ENCODE measurements at regions not wholly inside any gene's neighbourhood (a gene's known extent, or its start where the extent isn't known, plus 50 kb on each side); places are given as distances from the start of the nearest gene placed in this dataset.

DNA sequence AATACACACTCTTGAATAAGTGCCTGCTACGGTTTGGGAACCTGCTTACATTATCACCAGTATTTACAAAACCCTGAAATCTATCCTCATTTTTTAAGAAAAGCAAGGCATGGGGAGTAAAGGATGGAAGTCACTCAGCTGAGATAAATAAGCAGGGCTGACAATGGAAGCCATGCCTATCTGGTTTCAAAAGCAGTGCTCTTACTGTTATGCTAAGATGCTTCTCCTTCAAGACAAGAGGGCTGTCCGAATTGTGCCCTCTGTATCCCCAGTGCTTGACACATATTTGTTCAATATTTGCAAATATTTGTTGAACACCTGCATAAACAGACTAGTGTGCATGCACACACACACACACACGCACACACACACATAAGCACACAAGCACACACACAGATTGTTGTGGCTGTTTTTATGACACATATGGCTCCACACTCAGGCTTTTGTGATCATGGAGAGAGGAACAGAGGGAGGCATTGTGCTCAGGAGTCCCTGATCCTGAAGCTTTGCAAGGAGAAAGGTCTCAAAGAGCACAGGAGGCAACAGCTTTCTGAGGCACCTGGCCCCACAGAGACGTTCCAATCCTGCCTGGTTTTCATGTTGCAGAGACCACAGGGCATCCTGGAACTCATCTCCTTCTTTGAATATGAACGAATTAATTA is 401.6 kb upstream of the CDH11 start:
- no peak overlapping the region for H3K9ac ChIP-seq (ENCODE audit: insufficient read depth, low read depth, low read length)
- H2AFZ ChIP-seq (ENCODE audit: low read length) = no peak overlapping the region
- BruUV-seq (replicated peaks) = no TSS peak
- H3K4me2 ChIP-seq (ENCODE audit: low read depth, low read length) = no peak overlapping the region
- ATAC-seq = peak; percentile 59
- H4K20me1 ChIP-seq (ENCODE audit: insufficient read depth, low read length) = no peaks in the 10 kb centered on the region
- TF ChIP-seq, protein P1, sequence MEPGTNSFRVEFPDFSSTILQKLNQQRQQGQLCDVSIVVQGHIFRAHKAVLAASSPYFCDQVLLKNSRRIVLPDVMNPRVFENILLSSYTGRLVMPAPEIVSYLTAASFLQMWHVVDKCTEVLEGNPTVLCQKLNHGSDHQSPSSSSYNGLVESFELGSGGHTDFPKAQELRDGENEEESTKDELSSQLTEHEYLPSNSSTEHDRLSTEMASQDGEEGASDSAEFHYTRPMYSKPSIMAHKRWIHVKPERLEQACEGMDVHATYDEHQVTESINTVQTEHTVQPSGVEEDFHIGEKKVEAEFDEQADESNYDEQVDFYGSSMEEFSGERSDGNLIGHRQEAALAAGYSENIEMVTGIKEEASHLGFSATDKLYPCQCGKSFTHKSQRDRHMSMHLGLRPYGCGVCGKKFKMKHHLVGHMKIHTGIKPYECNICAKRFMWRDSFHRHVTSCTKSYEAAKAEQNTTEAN (CRISPR knock-in tag; conservative IDR thresholded peaks at IDR 0.05) = 0 out of 2 replicates have a peak, but pooled peaks have one; percentile 52
- TF ChIP-seq, protein P2, sequence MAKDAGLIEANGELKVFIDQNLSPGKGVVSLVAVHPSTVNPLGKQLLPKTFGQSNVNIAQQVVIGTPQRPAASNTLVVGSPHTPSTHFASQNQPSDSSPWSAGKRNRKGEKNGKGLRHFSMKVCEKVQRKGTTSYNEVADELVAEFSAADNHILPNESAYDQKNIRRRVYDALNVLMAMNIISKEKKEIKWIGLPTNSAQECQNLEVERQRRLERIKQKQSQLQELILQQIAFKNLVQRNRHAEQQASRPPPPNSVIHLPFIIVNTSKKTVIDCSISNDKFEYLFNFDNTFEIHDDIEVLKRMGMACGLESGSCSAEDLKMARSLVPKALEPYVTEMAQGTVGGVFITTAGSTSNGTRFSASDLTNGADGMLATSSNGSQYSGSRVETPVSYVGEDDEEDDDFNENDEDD (CRISPR knock-in tag; IDR thresholded peaks at IDR 0.05; ENCODE audit: borderline replicate concordance) = no peak
- H3K79me2 ChIP-seq (ENCODE audit: insufficient read depth, low read length) = no peaks in the 10 kb centered on the region
- H3K27me3 ChIP-seq (ENCODE audit: control insufficient read depth in 1 of 2, insufficient read depth in 2 of 2, low read length in 2 of 2) = peaks cover 0 to 7% of the 10 kb centered on the region in 2 experiments; a peak in 2 of 5 replicates
- WGBS (ENCODE audit: low lambda C conversion rate) = 2% methylated on average over 5 of the region's 5 CpGs
- H3K9me3 ChIP-seq (ENCODE audit: low read length) = peaks cover 11% of the 10 kb centered on the region; the same call in 1 of the 2 replicates
- no peak for FAIRE-seq
- in situ Hi-C loops (cut with HindIII; ENCODE audit: extremely low pct_ligation_motif_present, low pct_unique_long_range_greater_than_20kb) = no loop called here
- H3K36me3 ChIP-seq (replicated peaks in 1 of 2; ENCODE audit: control insufficient read depth in 1 of 2, insufficient read depth in 2 of 2, low read length in 2 of 2) = no peaks in the 10 kb centered on the region
- H3K4me1 ChIP-seq (ENCODE audit: insufficient read depth, low read length) = peaks cover 9% of the 10 kb centered on the region; the same call in 1 of the 2 replicates
- H3K27ac ChIP-seq (ENCODE audit: extremely low read length, insufficient read depth, low read length) = no peak overlapping the region
- no peak for DNase-seq (ENCODE audit: low spot score)
- POLR2A ChIA-PET = no interaction called here
- H3K4me3 ChIP-seq (replicated peaks in 1 of 3; ENCODE audit: insufficient read depth in 1 of 3, low read depth in 2 of 3, low read length in 3 of 3) = no peak overlapping the region
- intact Hi-C loops (cut with micrococcal nuclease; ENCODE audit: unreplicated experiment) = no loop called here
- CTCF ChIA-PET (ENCODE audit: low intra/inter-chr PET ratio, low total read pairs) = no interaction called here

- BruUV-seq (replicated peaks) = no TSS peak
- Histone ChIP-seq H2AFZ (ENCODE audit: low read length) (no peak overlapping the region), H3K4me3 (replicated peaks in 1 of 3; ENCODE audit: insufficient read depth in 1 of 3, low read depth in 2 of 3, low read length in 3 of 3) (no peak overlapping the region)
These were observed 400.5 kb upstream of the CDH11 start for GRCh38 chr16:65522412-65522811.

More at GRCh38 chr16:65522412-65522811, 400.5 kb upstream of the CDH11 start:
- CTCF ChIA-PET (ENCODE audit: low intra/inter-chr PET ratio, low total read pairs) = no interaction called here
- no peaks in the 10 kb centered on the region for H3K79me2 ChIP-seq (ENCODE audit: insufficient read depth, low read length)
- no peak for DNase-seq (ENCODE audit: low spot score)
- no peak overlapping the region for H3K9ac ChIP-seq (ENCODE audit: insufficient read depth, low read depth, low read length)
- intact Hi-C loops (cut with micrococcal nuclease; ENCODE audit: unreplicated experiment) (no loop called here), in situ Hi-C loops (cut with HindIII; ENCODE audit: extremely low pct_ligation_motif_present, low pct_unique_long_range_greater_than_20kb) (no loop called here)
- TF ChIP-seq ZNF274 (CRISPR knock-in tag; IDR thresholded peaks at IDR 0.05) = no peak
- TF ChIP-seq SIN3A (IDR thresholded peaks at IDR 0.05; ENCODE audit: borderline replicate concordance, low read depth, low read length) = no peak
- TF ChIP-seq NPAS2 (CRISPR knock-in tag; IDR thresholded peaks at IDR 0.05; ENCODE audit: borderline replicate concordance) = no peak
- TF ChIP-seq, protein P3, sequence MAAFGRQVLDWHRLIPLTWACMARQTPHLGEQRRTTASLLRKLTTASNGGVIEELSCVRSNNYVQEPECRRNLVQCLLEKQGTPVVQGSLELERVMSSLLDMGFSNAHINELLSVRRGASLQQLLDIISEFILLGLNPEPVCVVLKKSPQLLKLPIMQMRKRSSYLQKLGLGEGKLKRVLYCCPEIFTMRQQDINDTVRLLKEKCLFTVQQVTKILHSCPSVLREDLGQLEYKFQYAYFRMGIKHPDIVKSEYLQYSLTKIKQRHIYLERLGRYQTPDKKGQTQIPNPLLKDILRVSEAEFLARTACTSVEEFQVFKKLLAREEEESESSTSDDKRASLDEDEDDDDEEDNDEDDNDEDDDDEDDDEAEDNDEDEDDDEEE (CRISPR knock-in tag; IDR thresholded peaks at IDR 0.05) = no peak
- TF ChIP-seq MAFK (conservative IDR thresholded peaks at IDR 0.05 in 1 of 2, IDR thresholded peaks at IDR 0.05 in 1 of 2; ENCODE audit: low read length in 2 of 2) = no peak
- TF ChIP-seq, protein P4, sequence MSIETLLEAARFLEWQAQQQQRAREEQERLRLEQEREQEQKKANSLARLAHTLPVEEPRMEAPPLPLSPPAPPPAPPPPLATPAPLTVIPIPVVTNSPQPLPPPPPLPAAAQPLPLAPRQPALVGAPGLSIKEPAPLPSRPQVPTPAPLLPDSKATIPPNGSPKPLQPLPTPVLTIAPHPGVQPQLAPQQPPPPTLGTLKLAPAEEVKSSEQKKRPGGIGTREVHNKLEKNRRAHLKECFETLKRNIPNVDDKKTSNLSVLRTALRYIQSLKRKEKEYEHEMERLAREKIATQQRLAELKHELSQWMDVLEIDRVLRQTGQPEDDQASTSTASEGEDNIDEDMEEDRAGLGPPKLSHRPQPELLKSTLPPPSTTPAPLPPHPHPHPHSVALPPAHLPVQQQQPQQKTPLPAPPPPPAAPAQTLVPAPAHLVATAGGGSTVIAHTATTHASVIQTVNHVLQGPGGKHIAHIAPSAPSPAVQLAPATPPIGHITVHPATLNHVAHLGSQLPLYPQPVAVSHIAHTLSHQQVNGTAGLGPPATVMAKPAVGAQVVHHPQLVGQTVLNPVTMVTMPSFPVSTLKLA (IDR thresholded peaks at IDR 0.05) = 0 out of 2 replicates have a peak, but pooled peaks have one; percentile 7
- TF ChIP-seq ZNF629 (CRISPR knock-in tag; conservative IDR thresholded peaks at IDR 0.05) = peak; percentile 79
- no peak overlapping the region for H3K27ac ChIP-seq (ENCODE audit: extremely low read length, insufficient read depth, low read length)
- WGBS (ENCODE audit: low lambda C conversion rate) = 33% methylated on average over 7 of the region's 7 CpGs
- peaks cover 0 to 7% of the 10 kb centered on the region in 2 experiments; a peak in 2 of 5 replicates for H3K27me3 ChIP-seq (ENCODE audit: control insufficient read depth in 1 of 2, insufficient read depth in 2 of 2, low read length in 2 of 2)
- ATAC-seq = no peak
- FAIRE-seq = no peak
- H3K4me2 ChIP-seq (ENCODE audit: low read depth, low read length) = no peak overlapping the region
- POLR2A ChIA-PET = no interaction called here
- H3K36me3 ChIP-seq (replicated peaks in 1 of 2; ENCODE audit: control insufficient read depth in 1 of 2, insufficient read depth in 2 of 2, low read length in 2 of 2) = no peaks in the 10 kb centered on the region
- no peaks in the 10 kb centered on the region for H4K20me1 ChIP-seq (ENCODE audit: insufficient read depth, low read length)
- H3K9me3 ChIP-seq (ENCODE audit: low read length) = peaks cover 7% of the 10 kb centered on the region; the same call in 1 of the 2 replicates
- peaks cover 9% of the 10 kb centered on the region; the same call in 1 of the 2 replicates for H3K4me1 ChIP-seq (ENCODE audit: insufficient read depth, low read length)
